Pulmonary artery endothelial cell (primary cell): ENCODE measurements at regions not wholly inside any gene's neighbourhood (a gene's known extent, or its start where the extent isn't known, plus 50 kb on each side); places are given as distances from the start of the nearest gene placed in this dataset.
"Not testable (repeated sequence)": the region's sequence is repeated elsewhere in the genome, so short reads cannot be mapped to it uniquely, and the experiment has no call there.

Experiments used
- DNase-seq: peaks from one replicate; pipeline ENCODE4 v3.0.0-alpha.2; 2011; ENCODE audit warnings: low read depth, low spot score

DNA sequence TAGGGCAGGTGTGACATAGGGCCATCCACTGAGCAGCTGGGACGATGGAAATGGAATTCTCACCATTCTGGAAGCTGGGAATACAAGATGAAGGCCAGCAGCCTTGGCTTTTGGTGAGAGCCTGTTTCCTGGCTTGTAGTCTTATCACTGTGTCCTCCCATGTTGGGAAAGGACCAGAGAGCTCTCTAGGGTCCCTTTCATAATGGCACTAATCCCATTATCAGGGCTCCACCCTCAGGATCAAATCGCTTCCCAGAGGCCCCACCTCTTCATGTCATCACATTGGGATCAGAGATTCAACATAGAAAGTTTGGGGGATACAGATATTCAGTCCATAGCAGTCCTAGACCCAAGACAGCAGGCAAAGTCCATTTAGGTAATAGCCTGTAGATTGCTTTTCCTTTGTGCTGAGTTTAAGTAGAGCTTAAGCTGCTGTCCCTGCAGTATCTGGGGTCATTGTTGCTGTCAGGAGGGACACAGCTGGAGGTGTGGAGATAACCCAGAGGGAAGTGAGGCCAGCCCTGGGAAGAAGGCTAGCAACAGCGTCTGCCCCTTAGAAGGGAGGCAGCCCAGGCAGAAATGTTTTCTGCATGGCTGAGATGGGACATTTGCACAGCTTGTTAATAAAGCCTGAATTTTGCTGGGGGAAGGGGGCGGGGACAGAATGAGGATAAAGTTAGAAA is 136.5 kb upstream of the GPR12 start:
- no peak for DNase-seq

DNA sequence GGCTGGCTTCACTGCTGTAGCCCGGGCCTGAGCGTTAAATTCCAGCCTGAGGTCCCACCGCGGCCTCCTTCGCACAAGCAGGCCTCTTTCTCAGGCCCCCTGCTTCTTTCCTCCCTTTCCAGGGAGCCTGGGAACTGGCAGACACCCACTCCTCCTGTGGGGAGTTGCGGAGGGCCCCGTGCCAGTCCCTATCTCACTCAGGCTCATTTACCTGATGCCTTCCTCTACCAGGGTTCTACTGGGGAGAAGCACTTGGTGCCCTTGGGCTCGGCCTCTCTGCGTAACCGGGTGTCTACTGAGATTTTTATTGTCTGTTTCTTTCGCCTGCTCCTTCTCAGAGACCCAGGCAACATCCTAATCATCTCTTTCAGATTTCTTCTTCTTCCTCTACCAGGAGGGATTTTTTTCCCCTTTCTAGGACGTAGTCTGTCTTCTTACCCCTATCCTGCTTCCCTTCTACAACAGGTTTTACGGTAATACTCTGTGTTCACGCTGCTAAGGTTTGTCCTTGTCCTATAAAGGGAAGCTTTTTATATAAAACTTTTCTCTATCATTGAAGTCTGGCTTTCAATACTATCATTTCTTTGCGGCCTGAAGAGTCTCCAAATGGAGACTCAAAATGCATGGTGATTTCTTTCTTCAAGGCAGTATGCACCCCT is 135.4 kb upstream of the GPR12 start:
- DNase-seq, result no peak

DNA sequence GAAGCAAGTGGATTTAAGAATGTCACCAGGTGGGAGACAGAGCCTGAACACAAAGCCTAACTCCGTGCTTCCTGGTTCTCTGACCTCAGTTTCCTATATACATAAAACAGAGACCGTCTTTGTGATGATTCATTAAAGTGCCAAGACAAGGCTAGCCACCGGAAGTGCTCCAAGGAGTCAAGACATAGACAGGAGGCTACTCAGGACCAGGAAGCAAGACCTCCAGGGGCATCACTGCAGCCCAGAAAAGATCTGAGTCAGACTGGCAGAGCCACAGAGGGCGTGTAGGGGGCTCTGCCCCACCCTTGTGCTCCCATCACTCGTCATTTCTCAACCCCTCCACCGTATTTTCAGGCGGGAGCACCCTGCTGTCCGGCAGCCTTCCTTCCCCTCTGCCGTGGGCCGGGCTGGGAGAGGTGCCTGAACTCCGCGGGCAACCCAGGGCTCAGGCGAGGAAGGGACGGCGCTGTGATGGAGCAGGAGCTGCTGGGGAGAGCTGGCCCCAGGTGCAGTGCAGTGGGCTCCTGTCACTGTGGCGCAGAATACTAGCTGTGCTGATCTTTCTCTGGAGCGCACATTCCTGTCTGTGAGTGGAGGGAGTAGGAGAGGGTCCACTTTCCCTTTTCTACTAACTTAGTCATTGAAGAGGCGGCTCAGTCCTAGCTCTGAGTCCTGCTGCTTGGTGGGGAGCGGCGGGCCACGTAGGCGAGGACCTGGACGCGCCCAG is 134.7 kb upstream of the GPR12 start:
- no peak for DNase-seq

DNA sequence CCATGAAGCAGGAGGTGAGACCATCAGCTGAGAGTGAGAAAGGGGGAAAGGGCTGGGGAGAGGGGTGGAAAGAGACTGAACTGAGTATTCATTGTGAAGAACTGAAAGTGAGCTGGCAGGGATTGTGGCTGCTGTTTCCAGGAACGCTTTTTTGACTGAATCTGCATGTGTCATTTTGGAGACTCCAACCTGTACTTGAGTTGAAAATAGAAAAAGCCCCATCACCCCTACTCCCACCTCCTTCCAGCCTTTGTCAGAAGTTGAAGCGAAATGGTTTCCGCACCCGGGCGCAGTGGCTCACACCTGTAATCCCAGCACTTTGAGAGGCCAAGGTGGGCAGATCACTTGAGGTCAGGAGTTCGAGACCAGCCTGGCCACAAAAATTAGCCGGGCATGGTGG is 128.0 kb upstream of the GPR12 start:
- no peak for DNase-seq

DNA sequence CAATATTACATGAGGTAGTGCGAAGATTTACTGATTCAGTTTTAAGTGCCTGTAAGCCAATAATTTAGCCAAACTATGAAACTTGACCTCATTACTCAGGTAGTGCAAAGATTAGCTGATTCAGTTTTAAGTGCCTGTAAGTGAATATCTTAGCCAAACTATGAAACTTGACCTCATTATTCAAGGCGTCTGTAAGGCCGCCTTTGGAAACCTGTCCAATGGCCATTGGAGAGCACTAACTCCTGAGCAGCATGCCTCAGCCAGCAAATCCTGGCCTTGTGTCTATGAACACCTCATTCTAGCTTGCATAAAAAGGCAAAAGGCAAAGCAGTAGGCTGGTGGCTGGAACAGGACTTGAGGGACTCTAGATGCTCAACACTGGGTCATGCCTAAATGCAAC is 127.0 kb upstream of the GPR12 start:
- DNase-seq, result no peak

DNA sequence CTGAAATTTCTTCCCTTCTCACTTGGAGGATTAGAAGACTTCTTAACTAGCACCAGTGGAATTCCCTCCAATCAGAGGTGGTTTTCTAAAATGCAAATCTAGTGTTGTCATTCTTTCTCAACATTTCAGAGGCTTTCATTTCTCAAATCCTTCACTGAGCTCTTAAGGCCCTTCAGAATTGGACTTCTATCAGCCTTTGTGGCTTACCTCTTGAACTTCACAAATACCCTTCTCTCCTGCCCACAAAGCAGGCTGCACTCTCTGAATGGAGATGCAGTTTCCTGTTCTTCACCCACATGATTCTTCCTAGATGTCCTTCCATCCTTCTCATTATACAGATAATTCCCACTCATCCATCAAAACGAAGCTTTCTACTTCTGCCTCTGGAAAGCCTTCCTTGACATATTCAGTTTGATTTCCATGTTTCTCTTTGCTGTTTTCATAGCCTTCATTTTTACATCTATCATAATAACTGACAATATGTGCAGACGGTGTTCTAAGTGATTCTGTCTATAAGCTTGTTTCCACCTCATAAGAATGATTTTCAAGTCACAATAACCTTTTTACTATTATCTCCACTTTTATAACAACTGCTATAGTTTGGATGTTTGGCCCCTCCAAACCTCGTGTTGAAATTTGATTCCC is 123.1 kb upstream of the GPR12 start:
- no peak for DNase-seq

DNA sequence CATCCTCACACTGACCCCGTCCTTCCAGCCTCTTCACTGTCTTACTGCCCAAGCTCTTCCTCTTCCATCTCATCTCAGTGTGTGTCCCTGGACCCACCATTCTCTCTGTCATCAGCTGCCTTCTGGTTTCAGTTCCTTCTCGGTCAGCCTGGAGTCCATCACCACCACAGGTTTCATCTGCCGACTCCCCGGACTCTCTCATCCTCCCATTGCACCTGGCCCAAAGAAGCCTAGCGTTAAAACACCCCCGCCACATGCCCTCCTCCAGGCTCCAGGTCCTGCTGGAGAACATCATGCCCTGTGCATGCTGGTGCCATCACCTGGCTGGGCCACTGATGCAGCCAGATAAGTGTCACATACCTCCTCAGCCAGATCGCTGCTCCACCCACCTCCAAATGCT is 122.1 kb upstream of the GPR12 start:
- no peak for DNase-seq

DNA sequence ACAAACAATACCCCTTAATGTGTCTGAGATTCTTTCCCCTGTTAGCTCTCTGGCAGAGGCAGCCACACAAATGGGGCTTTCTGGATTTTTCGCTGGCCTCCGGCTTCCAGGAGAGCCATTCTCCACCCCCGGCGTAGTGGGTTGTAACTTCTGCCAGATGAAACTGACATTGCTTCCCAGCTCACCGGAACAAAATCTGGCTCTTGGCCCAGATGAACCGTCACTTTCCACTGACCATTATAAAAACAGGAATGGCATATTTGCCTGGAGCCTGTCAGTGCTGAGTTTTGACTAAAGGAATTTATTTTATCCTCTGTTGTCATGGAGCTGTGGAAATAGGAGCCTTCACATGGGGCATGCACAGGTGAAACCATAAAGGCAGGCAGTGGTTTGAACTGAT is 120.6 kb upstream of the GPR12 start:
- no peak for DNase-seq

DNA sequence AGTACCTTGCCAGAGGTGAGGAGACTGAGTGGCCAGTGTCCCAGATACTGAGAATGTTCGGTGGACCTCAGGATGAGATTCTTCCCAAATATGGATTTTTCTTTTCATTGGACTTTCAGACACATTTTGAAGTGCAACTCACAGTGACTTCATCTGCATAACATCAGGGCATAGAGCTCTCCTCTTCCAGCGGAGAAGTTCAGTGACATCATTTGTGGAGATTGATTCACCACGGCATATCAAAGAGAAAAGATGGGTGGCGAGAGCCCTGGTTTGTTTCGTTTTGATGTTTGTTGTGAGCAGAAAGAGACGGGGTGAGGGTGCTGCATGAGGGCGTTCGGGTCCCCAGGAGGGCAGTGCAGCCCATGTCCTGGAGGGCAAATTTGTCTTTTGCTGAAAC is 120.1 kb upstream of the GPR12 start:
- no peak for DNase-seq

DNA sequence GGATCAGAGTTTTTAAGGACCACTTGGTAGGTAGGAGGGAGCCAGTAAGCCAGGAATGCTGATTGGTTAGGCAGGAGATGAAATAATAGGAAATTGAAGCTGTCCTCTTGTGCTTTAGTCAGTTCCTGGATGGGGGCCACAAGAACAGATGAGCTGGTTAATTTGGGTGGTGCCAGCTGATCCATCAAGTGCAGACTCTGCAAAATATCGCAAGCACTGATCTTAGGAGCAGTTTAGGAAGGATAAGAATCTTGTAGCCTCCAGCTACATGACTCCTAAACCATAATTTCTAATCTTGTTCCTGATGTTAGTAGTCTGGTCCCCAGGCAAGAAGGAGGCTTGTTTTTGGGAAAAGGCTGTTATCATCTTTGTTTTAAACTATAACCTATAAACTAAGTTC is 117.9 kb upstream of the GPR12 start:
- no peak for DNase-seq

DNA sequence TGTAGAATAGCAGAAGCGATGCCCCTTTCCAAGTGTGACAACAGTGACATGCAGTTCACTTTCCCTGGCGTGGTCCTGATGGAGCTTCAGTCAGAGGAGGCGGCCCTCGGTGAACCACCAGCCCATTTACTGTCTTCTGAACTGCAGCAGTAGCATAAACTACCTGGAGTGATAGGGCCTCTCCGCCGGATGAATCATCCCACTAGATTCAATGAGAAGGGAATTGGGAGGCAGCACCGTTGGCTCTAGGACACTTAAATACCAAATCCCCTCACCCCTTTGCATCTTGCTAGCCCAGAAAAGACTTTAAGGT is 112.8 kb upstream of the GPR12 start:
- DNase-seq, result no peak

DNA sequence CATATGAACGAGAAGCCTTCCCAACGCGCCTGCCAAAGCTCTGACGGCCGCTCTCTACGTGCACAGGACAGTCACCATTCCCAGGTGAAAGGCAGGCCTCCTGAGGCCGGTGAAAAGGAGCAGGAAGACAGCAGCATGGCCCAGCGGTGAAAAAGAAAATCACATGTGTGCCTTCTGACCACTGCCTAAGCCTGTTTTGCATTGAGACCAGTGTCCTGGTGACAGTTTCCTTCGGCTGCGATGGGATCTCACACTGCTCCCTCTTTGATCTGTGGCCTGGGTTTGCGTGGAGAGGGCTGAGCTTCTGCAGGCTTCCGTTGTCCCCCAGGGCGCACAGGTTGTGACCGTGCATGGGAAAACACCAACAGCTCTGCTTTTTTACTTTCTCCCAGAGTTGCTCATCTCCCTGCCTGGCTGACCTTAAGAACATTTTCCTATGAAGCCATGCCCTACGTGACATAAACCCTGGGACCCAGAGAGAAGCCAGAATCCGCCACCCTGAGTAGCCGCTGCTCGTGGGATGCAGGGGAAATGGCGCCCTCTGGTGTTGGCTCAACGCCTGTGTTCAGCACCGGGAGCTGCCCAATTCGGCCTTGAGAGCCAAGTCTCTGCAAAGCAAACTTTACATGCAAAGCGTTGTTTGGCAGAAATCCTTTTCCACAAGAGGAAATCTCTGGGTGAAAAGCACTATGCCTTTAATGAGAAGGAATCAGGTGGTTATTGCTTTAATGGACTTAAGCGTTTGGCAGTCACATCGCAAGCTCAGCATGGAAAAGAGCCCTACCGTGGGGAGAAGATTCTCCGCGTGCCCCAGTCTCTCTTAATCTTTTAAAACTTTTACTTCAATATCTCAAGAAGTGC is 112.2 kb upstream of the GPR12 start:
- DNase-seq, result no peak

DNA sequence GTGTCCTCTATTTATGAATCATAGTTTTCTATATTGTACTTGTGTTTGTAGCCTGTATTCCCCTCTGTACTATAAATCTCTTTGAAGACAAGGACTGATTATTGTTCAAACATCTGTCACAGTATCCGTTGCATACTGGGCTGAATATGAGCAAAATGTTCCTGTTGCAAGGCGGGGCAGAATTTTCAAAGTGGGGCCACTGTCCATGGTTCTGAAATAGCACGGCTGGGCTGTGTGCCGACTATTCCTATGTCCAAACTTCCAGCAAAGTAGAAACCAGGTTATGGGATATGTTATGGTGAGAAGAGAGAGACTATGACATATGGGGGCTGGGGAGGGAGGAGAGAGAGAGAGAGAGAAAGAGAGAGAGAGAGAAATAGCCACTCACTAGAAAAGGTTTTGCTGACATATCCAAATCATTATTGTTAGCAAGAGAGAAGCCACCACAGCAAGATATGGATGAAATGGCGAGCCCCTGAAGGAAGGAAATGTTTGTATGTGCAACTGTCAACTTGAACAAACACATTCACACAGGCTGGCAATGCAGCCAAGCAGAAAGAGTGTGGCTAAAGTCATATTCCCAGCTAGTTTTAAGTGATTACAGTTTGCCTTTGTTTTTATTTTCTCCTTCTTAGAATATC is 107.0 kb upstream of the GPR12 start:
- no peak for DNase-seq

DNA sequence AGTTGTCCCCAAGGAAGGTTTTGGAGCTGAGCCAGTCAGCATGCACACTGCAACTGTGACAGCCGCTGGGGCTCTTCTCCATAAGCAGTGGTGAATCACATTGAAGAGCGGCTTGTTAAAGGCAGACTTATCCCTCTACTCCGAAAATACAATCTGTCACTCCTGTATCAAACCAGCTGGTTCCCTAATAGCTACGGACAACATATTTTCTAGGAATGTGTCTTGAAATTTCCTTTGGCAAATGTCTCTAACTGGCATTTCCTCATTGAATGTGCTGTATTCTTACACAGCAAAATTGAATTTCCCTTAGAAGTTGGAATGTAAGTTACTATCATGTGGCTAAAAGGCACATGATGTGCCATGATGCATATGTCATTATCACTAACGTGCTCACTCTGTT is 104.0 kb upstream of the GPR12 start:
- DNase-seq, result no peak

DNA sequence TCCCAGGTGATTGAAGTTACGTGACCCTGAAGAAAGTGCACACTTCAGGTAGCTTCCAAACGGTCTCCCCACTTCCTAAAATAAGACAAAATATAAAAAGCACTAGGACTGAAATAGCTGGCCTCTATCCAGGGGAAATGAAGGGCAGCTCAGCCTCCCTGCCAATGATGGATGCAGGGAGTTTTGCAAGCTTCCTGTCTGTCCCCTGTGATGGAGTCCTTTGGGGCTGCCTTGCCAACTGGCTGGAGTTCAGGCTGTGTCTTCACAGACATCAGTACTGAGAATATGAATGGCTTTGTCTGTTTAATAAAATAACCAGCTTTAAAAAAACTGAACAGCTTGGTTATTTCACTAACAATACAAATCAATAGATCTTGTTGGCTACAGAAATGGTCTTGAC is 101.4 kb upstream of the GPR12 start:
- DNase-seq, result no peak

DNA sequence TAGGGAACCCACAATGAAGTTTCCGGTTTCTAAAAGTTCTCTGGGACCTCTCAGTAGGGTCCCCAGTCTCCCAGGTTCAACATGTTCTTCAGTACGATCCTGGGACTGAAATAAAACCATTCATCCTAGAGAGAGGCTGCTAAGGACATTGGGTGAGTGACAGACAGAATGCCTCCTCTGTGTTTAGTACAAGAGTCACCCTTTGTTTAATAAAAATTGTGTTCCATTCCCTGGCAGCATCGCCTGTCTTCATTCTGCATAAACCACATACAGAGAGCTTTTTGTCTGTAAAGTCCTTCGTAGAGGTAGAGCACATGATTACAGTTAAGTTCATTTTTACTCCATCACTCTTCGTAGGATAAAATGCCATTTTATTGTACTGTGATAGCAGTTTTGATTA is 95.3 kb upstream of the GPR12 start:
- no peak for DNase-seq

DNA sequence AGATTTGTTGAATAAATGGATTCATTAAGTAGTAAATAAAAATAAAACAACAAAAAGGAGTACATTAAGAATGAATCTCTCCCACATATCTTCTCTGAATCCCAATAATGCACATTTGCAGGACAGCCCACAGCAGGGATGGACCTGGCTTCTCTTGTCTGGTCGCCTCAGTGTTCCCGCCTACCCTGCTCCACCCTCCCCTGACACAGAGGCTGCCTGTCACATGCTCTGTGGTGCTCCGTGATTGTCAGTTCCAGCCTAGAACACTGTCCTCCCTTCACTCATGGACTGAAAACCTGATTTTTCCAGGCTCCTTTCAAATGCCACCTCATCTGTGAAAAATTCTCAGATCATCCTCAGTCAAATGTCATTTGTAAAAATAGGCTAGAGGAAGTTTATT is 94.5 kb upstream of the GPR12 start:
- no peak for DNase-seq

DNA sequence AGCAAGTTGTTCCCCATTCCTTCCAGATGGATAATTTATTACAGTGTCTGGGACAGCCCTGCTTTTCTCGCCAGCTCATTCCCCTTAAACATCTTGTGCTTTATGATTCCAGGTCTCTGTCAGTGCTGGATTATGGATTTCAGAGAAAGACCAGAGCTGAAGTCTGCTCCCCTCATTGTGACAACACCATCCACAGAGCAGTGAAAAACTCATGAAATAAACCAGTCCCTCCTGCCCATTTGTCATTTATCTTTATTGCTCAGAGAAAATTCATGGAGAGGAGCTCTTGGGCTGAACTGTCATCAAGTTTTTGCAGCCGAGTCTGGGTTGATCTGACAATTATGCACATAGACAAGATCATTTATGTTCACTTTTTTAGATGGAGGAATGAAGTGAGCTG is 92.7 kb upstream of the GPR12 start:
- no peak for DNase-seq

DNA sequence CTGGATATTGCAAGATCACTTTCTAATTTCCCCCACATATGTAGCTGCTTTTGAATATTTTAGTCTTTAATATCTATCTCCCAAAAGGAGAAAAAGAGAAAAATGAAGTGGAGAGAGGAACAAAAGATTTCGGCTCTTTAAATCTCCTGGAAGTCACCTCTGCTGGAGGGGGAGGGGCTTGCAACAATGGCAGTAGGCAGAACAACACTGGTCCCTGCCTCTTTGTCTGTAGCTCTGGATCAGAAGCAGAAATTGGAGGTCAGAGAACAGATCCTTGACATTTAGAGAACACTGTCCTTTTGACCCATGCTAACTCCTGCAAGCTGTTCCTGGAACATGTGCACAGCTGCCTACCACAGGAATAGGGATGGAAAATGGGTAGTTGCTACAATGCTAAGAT is 86.7 kb upstream of the GPR12 start:
- no peak for DNase-seq

DNA sequence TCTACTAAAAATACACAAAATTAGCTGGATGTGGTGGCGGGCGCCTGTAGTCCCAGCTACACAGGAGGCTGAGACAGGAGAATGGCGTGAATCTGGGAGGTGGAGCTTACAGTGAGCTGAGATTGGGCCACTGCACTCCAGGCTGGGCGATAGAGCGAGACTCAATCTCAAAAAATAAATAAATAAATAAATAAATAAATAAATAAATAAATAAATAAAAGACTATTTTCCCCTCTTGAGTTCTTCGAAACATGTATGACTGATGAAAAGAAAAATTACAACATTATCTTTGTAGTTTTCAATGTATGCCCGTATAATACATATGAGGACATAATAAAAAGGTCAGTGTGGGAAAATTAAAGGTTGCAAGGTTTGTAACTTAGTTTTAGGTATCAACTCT is 84.5 kb upstream of the GPR12 start:
- DNase-seq, result not testable (repeated sequence)

DNA sequence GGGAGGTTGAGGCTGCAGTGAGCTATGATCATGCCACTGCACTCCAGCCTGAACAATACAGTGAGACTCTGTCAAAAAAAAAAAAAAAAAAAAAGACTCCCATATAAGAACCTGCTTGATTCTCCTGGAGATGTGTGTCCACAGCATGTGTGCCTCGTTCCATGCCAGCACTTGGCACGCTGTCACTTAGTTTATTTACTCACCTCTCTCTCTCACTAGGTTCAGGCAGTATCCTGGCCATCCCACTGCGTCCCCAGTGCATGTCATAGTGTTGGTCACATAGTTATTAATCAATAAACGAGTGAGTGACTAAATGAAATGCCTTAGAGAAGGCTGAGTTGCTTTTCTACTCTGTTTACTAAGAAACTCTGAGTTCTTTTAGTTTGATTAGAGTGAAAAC is 79.1 kb upstream of the GPR12 start:
- no peak for DNase-seq
